Neural progenitor cell (in vitro differentiated cells): ENCODE measurements at regions not wholly inside any gene's neighbourhood (a gene's known extent, or its start where the extent isn't known, plus 50 kb on each side); places are given as distances from the start of the nearest gene placed in this dataset.

Experiments
- DNase-seq: peaks from one replicate; pipeline ENCODE4 v3.0.0-alpha.2; 2016; ENCODE audit warnings: low spot score
- H2AFZ ChIP-seq: fragments of 200-600 bp; sonication (generic); replicated peaks from 2 replicates; pipeline ENCODE4 v1.6.1; 2016; ENCODE audit warnings: antibody characterized with exemption
- H3F3A ChIP-seq: fragments of 200-600 bp; sonication (generic); 2 replicates; pipeline ENCODE4 v1.6.1; 2016; ENCODE audit warnings: antibody characterized with exemption, low read depth
- H3K27ac ChIP-seq: fragments of 200-600 bp; sonication (generic); 2 replicates; pipeline ENCODE4 v1.5.1; 2016; ENCODE audit warnings: mild to moderate bottlenecking
- H3K27me3 ChIP-seq: fragments of 200-600 bp; sonication (generic); 2 replicates; pipeline ENCODE4 v1.6.1; 2016; ENCODE audit warnings: mild to moderate bottlenecking, moderate library complexity
- H3K36me3 ChIP-seq: fragments of 200-600 bp; sonication (generic); 2 replicates; pipeline ENCODE4 v1.5.1; 2016
- H3K4me1 ChIP-seq: fragments of 200-600 bp; sonication (generic); 2 replicates; pipeline ENCODE4 v1.6.1; 2016; ENCODE audit warnings: mixed run types
- H3K4me2 ChIP-seq: fragments of 200-600 bp; sonication (generic); 2 replicates; pipeline ENCODE4 v1.6.1; 2016
- H3K4me3 ChIP-seq: fragments of 200-600 bp; sonication (generic); 2 replicates; pipeline ENCODE4 v1.5.1; 2016
- H3K79me2 ChIP-seq: fragments of 200-600 bp; sonication (generic); 2 replicates; pipeline ENCODE4 v1.6.1; 2016; ENCODE audit warnings: low read depth
- H3K9ac ChIP-seq: fragments of 200-600 bp; sonication (generic); 2 replicates; pipeline ENCODE4 v1.6.1; 2016
- H3K9me3 ChIP-seq: fragments of 200-600 bp; sonication (generic); 2 replicates; pipeline ENCODE4 v1.5.1; 2016; ENCODE audit warnings: low read depth
- H4K20me1 ChIP-seq: fragments of 200-600 bp; sonication (generic); 2 replicates; pipeline ENCODE4 v1.6.1; 2016; ENCODE audit warnings: low read depth
- H3K27ac Mint-ChIP-seq: 3 replicates; pipeline ENCODE4 v1.8.0; 2021; ENCODE audit warnings: mixed read lengths
- H3K27me3 Mint-ChIP-seq: 2 replicates; pipeline ENCODE4 v1.8.0; 2022; ENCODE audit warnings: low read depth, mild to moderate bottlenecking, inconsistent platforms, moderate library complexity, mixed read lengths; ENCODE audit not compliant: insufficient read depth
- H3K36me3 Mint-ChIP-seq: 3 replicates; pipeline ENCODE4 v1.8.0; 2021; ENCODE audit warnings: mixed read lengths
- H3K4me1 Mint-ChIP-seq: 3 replicates; pipeline ENCODE4 v1.8.0; 2021; ENCODE audit warnings: mixed read lengths
- H3K4me3 Mint-ChIP-seq: 3 replicates; pipeline ENCODE4 v1.8.0; 2021; ENCODE audit warnings: mild to moderate bottlenecking, moderate library complexity, mixed read lengths
- H3K9me3 Mint-ChIP-seq: 3 replicates; pipeline ENCODE4 v1.8.0; 2020; ENCODE audit warnings: mixed read lengths
- CTCF ChIP-seq: fragments of 200-600 bp; sonication (generic); IDR thresholded peaks from 2 replicates; pipeline ENCODE4 v1.5.1; 2017; ENCODE audit warnings: antibody characterized with exemption, mild to moderate bottlenecking
- EZH2 ChIP-seq: fragments of 200-600 bp; sonication (generic); IDR thresholded peaks from 2 replicates; pipeline ENCODE4 v1.6.1; 2017; ENCODE audit warnings: antibody characterized with exemption, mild to moderate bottlenecking, moderate library complexity
- EZH2phosphoT487 ChIP-seq: fragments of 200-600 bp; sonication (generic); IDR thresholded peaks from 2 replicates; pipeline ENCODE4 v1.6.1; 2017; ENCODE audit warnings: antibody characterized with exemption

DNA sequence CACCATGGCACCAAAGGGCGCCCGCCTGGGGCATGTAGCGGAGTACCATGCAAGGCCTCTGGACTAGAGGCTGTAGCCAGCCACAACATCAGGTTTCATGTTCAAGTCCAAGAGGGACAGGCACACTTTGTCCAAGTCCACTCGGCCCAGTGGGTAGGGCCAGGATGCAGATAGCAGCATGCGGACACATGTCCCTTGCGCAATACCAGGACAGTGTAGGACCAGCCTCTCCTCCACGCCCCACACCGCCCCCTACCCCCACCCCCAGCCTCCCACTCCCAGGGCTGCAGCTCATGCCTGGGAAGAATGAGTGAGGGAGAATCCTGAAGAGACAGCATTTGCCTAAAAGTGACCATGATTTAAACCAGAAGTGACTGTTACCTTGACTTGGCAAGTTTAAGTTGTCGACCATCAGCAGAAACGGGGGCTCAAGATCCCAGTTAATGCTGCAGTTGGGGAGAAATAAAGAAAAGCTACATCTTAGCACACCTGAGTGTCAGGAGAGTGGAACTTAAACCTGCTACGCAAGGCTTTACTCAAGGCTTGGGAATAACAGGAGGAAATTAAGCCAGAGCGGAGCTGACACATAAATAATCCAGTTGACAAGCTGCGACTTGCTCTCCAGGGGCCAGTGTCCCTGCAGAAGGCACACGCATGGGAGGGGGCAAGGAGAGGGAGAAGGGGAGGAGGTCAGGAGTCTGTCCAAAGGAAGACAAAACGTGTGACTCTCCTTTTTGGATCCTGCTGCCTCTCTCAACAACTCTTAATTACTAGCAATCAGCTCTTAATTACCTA lies 221.7 kb downstream of the BCOR start:
- Histone ChIP-seq H2AFZ (no peak overlapping the region), H3K36me3 (no peaks in the 10 kb centered on the region), H3K4me2 (no peak overlapping the region), H3K79me2 (no peaks in the 10 kb centered on the region), H3K9me3 (no peaks in the 10 kb centered on the region), H3K4me3 (no peak overlapping the region), H3K27ac (no peak overlapping the region), H4K20me1 (no peaks in the 10 kb centered on the region), H3K4me1 (peaks cover 5% of the 10 kb centered on the region), H3K27me3 (no peaks in the 10 kb centered on the region), H3F3A (no peaks in the 10 kb centered on the region), H3K9ac (no peak overlapping the region)
- H3K4me1 Mint-ChIP-seq, result peaks cover 19% of the 10 kb centered on the region
- H3K36me3 Mint-ChIP-seq, result no peaks in the 10 kb centered on the region
- no peak overlapping the region for H3K27ac Mint-ChIP-seq
- H3K9me3 Mint-ChIP-seq, result peaks cover 18% of the 10 kb centered on the region
- peaks cover 10% of the 10 kb centered on the region for H3K27me3 Mint-ChIP-seq
- H3K4me3 Mint-ChIP-seq, result no peak overlapping the region
- DNase-seq, result no peak
- TF ChIP-seq CTCF (no peak), EZH2 (no peak), EZH2phosphoT487 (no peak)

DNA sequence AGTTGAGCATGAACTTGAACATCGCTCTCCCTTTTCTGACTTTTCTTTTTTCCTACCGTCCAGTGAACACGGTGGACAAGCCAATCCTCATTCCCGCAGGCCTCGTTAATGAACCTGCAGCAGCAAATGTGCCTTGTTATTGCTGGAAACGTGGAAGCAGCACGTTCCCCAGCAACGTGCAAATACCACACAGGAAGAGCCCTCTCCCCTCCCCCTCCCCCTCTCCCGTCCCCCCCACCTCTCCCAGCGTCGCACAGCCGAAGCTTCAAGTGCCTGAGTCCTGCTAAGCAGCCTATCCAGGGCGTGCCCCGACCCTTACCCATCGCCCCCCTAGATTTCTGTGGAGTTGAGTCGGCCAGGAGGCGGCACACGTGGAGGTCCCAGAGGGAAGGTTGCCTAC lies 219.9 kb downstream of the BCOR start:
- H2AFZ ChIP-seq, result no peak overlapping the region
- TF ChIP-seq EZH2 (no peak), CTCF (no peak), EZH2phosphoT487 (no peak)
- no peaks in the 10 kb centered on the region for H3K27me3 ChIP-seq
- no peak overlapping the region for H3K4me3 ChIP-seq
- peaks cover 19% of the 10 kb centered on the region for H3K4me1 Mint-ChIP-seq
- no peaks in the 10 kb centered on the region for H3K36me3 Mint-ChIP-seq
- H4K20me1 ChIP-seq, result no peaks in the 10 kb centered on the region
- no peaks in the 10 kb centered on the region for H3K36me3 ChIP-seq
- no peak overlapping the region for H3K4me2 ChIP-seq
- peaks cover 14% of the 10 kb centered on the region for H3K27me3 Mint-ChIP-seq
- H3K9me3 ChIP-seq, result no peaks in the 10 kb centered on the region
- H3F3A ChIP-seq, result no peaks in the 10 kb centered on the region
- H3K27ac ChIP-seq, result no peak overlapping the region
- peaks cover 16% of the 10 kb centered on the region for H3K9me3 Mint-ChIP-seq
- DNase-seq, result peak; percentile 32
- no peaks in the 10 kb centered on the region for H3K79me2 ChIP-seq
- H3K4me1 ChIP-seq, result peaks cover 5% of the 10 kb centered on the region
- H3K27ac Mint-ChIP-seq, result no peak overlapping the region
- H3K9ac ChIP-seq, result no peak overlapping the region
- H3K4me3 Mint-ChIP-seq, result no peak overlapping the region

DNA sequence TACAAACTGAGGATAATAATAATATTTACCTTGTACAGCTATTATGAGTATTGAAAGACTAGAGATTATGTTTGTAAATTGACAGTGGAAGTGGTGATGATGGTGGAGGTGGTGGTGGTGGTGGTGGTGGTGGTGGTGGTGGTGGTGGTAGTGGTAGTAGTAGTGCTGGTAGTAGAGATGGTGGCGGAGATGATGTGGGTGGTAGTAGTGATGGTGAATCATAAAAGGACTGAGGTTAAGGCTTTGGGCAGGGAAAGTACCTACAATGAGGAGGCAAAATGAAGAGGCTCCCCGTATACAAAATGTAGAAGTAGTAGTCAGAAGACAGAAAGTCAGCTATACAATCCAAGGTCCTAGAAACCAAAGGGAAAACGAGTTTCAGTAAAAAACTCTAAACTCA lies 214.1 kb downstream of the BCOR start:
- H4K20me1 ChIP-seq, result no peaks in the 10 kb centered on the region
- DNase-seq, result no peak
- H3F3A ChIP-seq, result no peaks in the 10 kb centered on the region
- TF ChIP-seq EZH2phosphoT487, result no peak
- TF ChIP-seq CTCF, result no peak
- TF ChIP-seq EZH2, result no peak
- H3K9me3 ChIP-seq, result no peaks in the 10 kb centered on the region
- H3K4me3 ChIP-seq, result no peak overlapping the region
- no peak overlapping the region for H2AFZ ChIP-seq
- no peak overlapping the region for H3K4me2 ChIP-seq
- no peaks in the 10 kb centered on the region for H3K4me1 ChIP-seq
- Mint-ChIP-seq H3K4me3 (no peak overlapping the region), H3K27ac (no peak overlapping the region), H3K27me3 (peaks cover 4% of the 10 kb centered on the region), H3K4me1 (peaks cover 7% of the 10 kb centered on the region), H3K9me3 (peaks cover 15% of the 10 kb centered on the region), H3K36me3 (no peaks in the 10 kb centered on the region)
- no peaks in the 10 kb centered on the region for H3K36me3 ChIP-seq
- H3K9ac ChIP-seq, result no peak overlapping the region
- no peaks in the 10 kb centered on the region for H3K27me3 ChIP-seq
- H3K79me2 ChIP-seq, result no peaks in the 10 kb centered on the region
- no peak overlapping the region for H3K27ac ChIP-seq
